ENCODE measurements at regions not wholly inside any gene's neighbourhood (a gene's known extent, or its start where the extent isn't known, plus 50 kb on each side); places are given as distances from the start of the nearest gene placed in this dataset.

DNA sequence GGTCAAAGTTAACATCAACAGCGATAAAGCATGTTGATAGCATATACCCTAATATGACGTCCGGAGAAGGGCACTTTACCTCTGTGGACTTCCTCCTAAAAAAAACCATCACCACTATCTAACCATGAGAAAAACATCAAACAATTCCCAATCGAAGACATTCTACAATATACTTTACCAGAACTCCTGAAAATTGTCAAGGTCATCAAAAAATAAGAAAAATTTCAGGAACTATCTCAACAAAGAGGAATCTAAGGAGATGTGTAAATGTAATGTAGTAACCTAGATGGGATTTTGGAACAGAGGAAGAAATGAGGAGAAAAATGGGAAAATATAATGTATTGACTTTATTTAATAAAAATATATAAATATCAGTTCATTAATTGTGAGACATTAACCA, 1026.8 kb upstream of the MIR17HG start:
- TF ChIP-seq ZNF510 (tag by site-specific recombination; IDR thresholded peaks at IDR 0.05; ENCODE audit: insufficient replicate concordance) (no peak), ZNF302 (tag by site-specific recombination; IDR thresholded peaks at IDR 0.05; ENCODE audit: low read depth) (no peak), ZNF114 (tag by site-specific recombination; IDR thresholded peaks at IDR 0.05) (no peak), ZNF707 (tag by site-specific recombination; IDR thresholded peaks at IDR 0.05) (no peak), KLF8 (tag by site-specific recombination; IDR thresholded peaks at IDR 0.05) (no peak)
- TF ChIP-seq, protein P1, sequence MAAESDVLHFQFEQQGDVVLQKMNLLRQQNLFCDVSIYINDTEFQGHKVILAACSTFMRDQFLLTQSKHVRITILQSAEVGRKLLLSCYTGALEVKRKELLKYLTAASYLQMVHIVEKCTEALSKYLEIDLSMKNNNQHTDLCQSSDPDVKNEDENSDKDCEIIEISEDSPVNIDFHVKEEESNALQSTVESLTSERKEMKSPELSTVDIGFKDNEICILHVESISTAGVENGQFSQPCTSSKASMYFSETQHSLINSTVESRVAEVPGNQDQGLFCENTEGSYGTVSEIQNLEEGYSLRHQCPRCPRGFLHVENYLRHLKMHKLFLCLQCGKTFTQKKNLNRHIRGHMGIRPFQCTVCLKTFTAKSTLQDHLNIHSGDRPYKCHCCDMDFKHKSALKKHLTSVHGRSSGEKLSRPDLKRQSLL (tag by site-specific recombination; IDR thresholded peaks at IDR 0.05) = no peak
- TF ChIP-seq, protein P2, sequence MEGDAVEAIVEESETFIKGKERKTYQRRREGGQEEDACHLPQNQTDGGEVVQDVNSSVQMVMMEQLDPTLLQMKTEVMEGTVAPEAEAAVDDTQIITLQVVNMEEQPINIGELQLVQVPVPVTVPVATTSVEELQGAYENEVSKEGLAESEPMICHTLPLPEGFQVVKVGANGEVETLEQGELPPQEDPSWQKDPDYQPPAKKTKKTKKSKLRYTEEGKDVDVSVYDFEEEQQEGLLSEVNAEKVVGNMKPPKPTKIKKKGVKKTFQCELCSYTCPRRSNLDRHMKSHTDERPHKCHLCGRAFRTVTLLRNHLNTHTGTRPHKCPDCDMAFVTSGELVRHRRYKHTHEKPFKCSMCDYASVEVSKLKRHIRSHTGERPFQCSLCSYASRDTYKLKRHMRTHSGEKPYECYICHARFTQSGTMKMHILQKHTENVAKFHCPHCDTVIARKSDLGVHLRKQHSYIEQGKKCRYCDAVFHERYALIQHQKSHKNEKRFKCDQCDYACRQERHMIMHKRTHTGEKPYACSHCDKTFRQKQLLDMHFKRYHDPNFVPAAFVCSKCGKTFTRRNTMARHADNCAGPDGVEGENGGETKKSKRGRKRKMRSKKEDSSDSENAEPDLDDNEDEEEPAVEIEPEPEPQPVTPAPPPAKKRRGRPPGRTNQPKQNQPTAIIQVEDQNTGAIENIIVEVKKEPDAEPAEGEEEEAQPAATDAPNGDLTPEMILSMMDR (tag by site-specific recombination; IDR thresholded peaks at IDR 0.05) = no peak
- TF ChIP-seq, protein P3, sequence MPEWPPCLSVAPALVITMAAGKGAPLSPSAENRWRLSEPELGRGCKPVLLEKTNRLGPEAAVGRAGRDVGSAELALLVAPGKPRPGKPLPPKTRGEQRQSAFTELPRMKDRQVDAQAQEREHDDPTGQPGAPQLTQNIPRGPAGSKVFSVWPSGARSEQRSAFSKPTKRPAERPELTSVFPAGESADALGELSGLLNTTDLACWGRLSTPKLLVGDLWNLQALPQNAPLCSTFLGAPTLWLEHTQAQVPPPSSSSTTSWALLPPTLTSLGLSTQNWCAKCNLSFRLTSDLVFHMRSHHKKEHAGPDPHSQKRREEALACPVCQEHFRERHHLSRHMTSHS (tag by site-specific recombination; IDR thresholded peaks at IDR 0.05) = no peak

All from HEK293 (cell line).